Hypothalamus (tissue), 51 donors: ENCODE measurements at regions not wholly inside any gene's neighbourhood (a gene's known extent, or its start where the extent isn't known, plus 50 kb on each side); places are given as distances from the start of the nearest gene placed in this dataset.

Experiments
- DNase-seq, 51 donors: peaks; one replicate each; lab custom pipeline; 2025; lab: John Stamatoyannopoulos, UW

GRCh38 chr11:129722529-129722928 is 93.1 kb upstream of the TMEM45B start:
- DNase-seq, result no peak

GRCh38 chr11:129723146-129723760 is 92.4 kb upstream of the TMEM45B start:
- no peak for DNase-seq

GRCh38 chr11:129723761-129724162 is 91.9 kb upstream of the TMEM45B start:
- DNase-seq, result no peak

GRCh38 chr11:129724866-129725265 is 90.8 kb upstream of the TMEM45B start:
- DNase-seq, result no peak

- no peak for DNase-seq
Observed at GRCh38 chr11:129726179-129726578, 89.5 kb upstream of the TMEM45B start.

GRCh38 chr11:129728581-129728980 is 87.1 kb upstream of the TMEM45B start:
- DNase-seq, result no peak

GRCh38 chr11:129729216-129729615 is 86.4 kb upstream of the TMEM45B start:
- DNase-seq, result no peak

GRCh38 chr11:129729823-129730222 is 85.8 kb upstream of the TMEM45B start:
- no peak for DNase-seq

- no peak for DNase-seq
Observed at GRCh38 chr11:129731316-129731715, 84.3 kb upstream of the TMEM45B start.

- DNase-seq, result no peak
Observed at GRCh38 chr11:129732941-129733340, 82.7 kb upstream of the TMEM45B start.

- DNase-seq, result no peak
Observed at GRCh38 chr11:129733384-129733783, 82.3 kb upstream of the TMEM45B start.

GRCh38 chr11:129733981-129734380 is 81.7 kb upstream of the TMEM45B start:
- no peak for DNase-seq

GRCh38 chr11:129734654-129735053 is 81.0 kb upstream of the TMEM45B start:
- DNase-seq, result no peak

- DNase-seq, result no peak
Observed at GRCh38 chr11:129737831-129738230, 77.8 kb upstream of the TMEM45B start.

- DNase-seq, result no peak
Observed at GRCh38 chr11:129738242-129738641, 77.4 kb upstream of the TMEM45B start.

GRCh38 chr11:129739339-129739738 is 76.3 kb upstream of the TMEM45B start:
- no peak for DNase-seq

GRCh38 chr11:129740125-129740719 is 75.4 kb upstream of the TMEM45B start:
- DNase-seq, result no peak

- no peak for DNase-seq
Observed at GRCh38 chr11:129743112-129743815, 72.4 kb upstream of the TMEM45B start.

- DNase-seq, result no peak
Observed at GRCh38 chr11:129747071-129747470, 68.6 kb upstream of the TMEM45B start.

- no peak for DNase-seq
Observed at GRCh38 chr11:129749141-129749540, 66.5 kb upstream of the TMEM45B start.

GRCh38 chr11:129750343-129751292 is 65.0 kb upstream of the TMEM45B start:
- peak in 48 of 51 donors; percentile 2 to 79 (median 44) for DNase-seq
